Activated CD4-positive, CD25-positive, alpha-beta regulatory T cell treated with anti-CD3 and anti-CD28 coated beads, Interleukin-2, amount 50 U/mL, for 24 hours (primary cell): ENCODE measurements at regions not wholly inside any gene's neighbourhood (a gene's known extent, or its start where the extent isn't known, plus 50 kb on each side); places are given as distances from the start of the nearest gene placed in this dataset.
"Not testable (repeated sequence)": the region's sequence is repeated elsewhere in the genome, so short reads cannot be mapped to it uniquely, and the experiment has no call there.

ENCODE experiments used
- ATAC-seq, 2 donors: fragments of 150-1000 bp; cut with Tn5 transposase; one replicate each; pipeline ENCODE4 v1.10.0; 2021; ENCODE audit warnings: mild to moderate bottlenecking in 1 of 2, moderate library complexity in 1 of 2

- ATAC-seq = no peak
Measured at GRCh38 chr2:195456771-195457170, 200.3 kb upstream of the SLC39A10 start.

- ATAC-seq = no peak
Measured at GRCh38 chr2:195451160-195451559, 205.9 kb upstream of the SLC39A10 start.

GRCh38 chr2:195450552-195451113, 206.4 kb upstream of the SLC39A10 start:
- ATAC-seq = no peak

DNA sequence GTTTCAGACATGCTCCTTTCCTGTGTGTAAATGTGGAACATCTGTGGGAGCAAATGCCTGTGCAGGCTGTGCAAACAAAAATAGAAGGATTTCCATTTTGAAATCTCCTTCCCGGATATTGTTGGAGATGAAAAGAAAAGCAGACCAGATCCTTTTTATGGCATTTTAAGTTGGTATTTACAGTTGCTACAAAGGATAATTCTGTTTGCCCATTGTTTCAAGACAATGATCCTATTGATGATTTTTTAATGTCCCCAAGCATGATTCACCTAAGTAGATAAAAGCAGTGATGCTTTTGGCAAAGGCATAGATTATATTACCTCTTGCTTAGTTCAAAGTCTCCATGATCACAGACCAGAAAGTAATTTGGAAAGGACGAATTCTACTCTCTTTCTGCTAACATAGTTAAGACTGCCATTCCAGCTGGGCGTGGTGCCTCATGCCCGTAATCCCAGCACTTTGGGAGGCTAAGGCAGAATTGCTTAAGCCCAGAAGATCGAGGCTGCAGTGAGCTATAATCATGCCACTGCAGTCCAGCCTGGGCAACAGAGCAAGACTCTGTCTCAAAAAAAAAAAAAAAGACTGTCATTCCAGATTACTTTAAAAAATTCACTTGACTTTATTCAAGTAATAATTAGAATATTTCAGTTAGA, 209.6 kb upstream of the SLC39A10 start:
- ATAC-seq = no peak

- no peak for ATAC-seq
Measured at GRCh38 chr2:195445639-195446038, 211.4 kb upstream of the SLC39A10 start.

GRCh38 chr2:195443926-195444325, 213.1 kb upstream of the SLC39A10 start:
- no peak for ATAC-seq

GRCh38 chr2:195442458-195443175, 214.4 kb upstream of the SLC39A10 start:
- ATAC-seq = peak; percentile 81 to 88

DNA sequence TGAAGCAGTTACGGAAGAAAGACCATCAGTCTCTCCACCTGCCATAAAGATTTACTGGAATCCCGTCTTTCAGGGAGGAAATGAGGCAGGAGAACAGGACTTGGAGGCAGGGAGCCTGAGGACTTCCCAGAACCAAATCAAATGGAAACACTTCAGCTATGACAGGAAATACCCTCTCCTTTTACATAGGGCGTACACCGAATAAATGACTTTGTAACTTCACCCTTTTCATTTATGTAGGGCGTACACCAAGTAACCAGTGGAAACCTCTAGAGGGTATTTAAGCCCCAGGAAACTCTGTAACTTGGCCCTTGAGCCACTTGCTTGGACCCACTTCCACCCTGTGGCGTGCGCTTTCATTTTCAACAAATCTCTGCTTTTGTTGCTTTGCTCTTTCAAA, 218.3 kb upstream of the SLC39A10 start:
- no peak for ATAC-seq

GRCh38 chr2:195437521-195437920, 219.5 kb upstream of the SLC39A10 start:
- no peak for ATAC-seq

DNA sequence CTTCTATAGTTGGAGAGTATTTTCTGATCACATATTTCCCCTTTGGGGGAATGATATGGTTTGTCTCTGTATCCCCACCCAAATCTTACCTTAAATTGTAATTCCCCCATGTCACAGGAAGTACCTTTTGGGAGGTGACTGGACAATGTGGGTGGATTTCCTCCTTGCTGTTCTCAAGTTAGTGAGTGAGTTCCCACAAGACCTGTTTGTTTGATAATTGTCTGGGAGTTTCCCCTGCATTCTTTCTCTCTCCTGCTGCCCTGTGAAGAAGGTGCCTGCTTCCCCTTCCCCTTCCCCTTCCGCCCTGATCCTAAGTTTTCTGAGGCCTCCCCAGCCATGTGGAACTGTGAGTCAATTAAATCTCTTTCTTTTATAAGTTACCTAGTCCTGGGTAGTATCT, 222.7 kb upstream of the SLC39A10 start:
- no peak for ATAC-seq

DNA sequence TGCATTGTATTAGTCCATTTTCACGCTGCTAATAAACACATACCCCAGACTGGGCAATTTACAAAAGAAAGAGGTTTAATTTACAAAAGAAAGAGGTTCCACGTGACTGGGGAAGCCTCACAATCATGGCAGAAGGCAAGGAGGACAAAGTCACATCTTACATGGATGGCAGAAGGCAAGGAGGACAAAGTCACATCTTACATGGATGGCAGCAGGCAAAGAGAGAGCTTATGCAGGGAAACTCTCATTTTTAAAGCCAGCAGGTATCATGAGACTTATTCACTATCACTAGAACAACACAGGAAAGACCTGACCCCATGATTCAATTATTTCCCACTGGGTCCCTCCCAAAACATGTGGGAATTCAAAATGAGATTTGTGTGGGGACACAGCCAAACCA, 223.3 kb upstream of the SLC39A10 start:
- not testable (repeated sequence) for ATAC-seq

DNA sequence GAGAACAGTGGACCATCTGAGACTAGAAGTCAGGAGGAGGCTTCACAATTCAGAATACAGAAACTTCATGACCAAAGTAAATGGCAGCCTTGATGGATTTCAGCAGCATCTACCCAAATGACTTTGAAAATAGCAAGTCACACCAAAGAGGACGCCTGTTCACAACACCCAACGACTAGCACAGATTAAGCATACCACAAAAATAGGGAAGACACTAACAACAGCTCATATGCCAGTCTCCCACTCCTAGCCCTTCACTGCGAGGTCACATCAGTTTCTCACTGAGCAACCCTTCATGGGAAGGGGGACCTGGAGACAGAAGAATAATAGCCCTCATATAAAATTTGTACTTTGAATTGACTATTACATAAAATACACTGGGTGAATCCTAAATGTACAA, 228.4 kb upstream of the SLC39A10 start:
- no peak for ATAC-seq

GRCh38 chr2:195425328-195425727, 231.7 kb upstream of the SLC39A10 start:
- ATAC-seq = no peak

- ATAC-seq = no peak
Measured at GRCh38 chr2:195419033-195419432, 238.0 kb upstream of the SLC39A10 start.

DNA sequence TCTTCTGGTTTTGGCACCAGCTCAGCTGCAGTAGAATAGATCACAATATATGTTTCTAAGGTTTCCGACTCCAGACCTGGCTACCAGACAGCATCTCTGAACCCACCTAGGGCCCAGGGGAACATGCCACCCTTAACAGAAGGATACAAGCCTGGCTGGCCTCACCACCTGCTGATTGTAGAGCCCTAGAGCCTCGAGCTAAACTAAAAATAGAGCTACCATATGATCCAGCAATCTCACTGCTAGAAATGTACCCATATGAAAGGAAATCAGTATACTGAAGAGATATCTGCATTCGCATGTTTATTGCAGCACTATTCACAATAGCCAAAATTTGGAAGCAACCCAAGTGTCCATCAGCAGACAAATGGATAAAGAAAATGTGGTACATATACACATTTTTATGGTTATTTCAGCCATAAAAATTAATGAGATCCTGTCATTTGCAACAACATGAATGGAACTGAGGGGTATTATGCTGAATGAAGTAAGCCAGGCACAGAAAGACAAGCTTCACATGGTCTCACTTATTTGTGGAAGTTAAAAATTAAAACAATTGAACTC, 242.4 kb upstream of the SLC39A10 start:
- ATAC-seq = no peak

- no peak for ATAC-seq
Measured at GRCh38 chr2:195413944-195414343, 243.1 kb upstream of the SLC39A10 start.

DNA sequence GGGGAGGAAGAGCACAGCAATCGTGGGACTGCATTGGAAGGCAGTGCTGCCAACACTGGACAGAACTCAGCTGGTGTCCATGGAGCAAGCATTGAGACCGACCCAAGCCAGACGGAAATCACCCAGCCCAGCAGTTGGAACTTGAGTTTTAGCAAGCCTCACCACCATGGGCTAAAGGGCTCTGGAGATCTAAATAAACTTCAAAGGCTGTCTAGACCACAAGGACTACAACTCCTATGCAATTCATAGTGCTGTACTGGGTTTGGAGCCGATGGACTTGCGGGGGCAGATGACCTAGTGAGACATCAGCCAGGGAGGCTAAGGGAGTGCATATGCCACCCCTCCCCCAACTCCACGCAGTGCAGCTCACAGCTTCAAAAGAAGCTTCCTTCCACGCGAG, 243.6 kb upstream of the SLC39A10 start:
- no peak for ATAC-seq

DNA sequence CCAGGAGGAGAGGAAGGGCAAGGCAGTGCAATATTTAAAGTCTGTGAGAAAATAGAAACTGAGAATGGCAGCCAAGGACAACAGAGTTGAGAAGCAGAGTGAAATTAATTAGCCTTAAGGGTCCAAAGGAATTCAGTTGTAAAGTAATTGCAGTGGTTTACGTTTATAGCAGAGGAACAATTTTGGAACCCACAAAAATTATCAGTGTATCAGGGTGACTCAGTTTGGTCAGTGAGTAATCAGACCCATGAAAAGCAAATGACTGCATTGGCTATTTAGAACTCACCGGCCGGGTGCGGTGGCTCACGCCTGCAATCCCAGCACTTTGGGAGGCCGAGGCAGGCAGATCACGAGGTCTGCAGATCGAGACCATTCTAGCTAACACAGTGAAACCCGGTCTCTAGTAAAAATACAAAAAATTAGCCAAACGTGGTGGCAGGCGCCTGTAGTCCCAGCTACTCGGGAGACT, 245.8 kb upstream of the SLC39A10 start:
- ATAC-seq = no peak

GRCh38 chr2:195410074-195410671, 246.9 kb upstream of the SLC39A10 start:
- ATAC-seq = no peak

DNA sequence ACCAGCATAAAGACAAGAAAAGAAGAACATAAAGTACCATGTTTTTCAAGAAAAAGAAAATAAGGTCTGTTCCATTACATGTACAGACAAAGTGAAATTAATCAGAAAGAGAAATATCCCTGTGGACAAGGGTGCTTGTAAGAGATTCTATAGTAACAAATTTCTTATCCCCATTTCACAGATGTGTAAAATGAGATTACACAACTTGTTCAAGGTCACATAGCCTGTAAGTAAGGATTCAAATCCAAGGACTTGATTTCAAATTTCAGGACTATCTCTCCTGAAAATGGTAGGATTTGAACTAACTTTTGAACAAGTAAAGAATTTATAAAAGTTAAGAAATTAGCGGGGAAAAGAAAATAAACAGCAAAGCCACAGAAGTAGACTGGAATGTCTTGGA, 248.2 kb upstream of the SLC39A10 start:
- no peak for ATAC-seq

DNA sequence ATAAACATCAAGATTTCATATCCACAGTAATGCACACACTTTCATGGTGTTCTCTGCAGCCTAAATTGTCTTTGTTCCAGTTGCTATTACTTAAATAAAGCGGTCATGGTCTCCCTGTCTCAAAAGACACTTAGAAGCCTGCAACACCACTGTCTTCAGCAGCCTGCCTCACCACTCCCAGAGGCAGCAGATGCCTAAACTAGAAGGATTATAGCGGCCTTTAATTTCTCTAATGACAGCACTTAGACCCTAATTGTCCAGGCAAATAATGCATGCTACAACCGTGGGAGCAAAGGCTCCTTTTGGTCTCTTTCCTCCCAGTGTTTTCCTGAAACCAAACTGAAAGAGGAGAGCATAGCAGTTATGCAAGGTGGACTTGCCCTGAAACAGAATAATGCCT, 248.8 kb upstream of the SLC39A10 start:
- no peak for ATAC-seq

GRCh38 chr2:195407783-195408182, 249.2 kb upstream of the SLC39A10 start:
- no peak for ATAC-seq

GRCh38 chr2:195406886-195407603, 250.0 kb upstream of the SLC39A10 start:
- ATAC-seq = no peak
